ENCODE measurements at regions not wholly inside any gene's neighbourhood (a gene's known extent, or its start where the extent isn't known, plus 50 kb on each side); places are given as distances from the start of the nearest gene placed in this dataset.
"Not testable (repeated sequence)": the region's sequence is repeated elsewhere in the genome, so short reads cannot be mapped to it uniquely, and the experiment has no call there.

DNA sequence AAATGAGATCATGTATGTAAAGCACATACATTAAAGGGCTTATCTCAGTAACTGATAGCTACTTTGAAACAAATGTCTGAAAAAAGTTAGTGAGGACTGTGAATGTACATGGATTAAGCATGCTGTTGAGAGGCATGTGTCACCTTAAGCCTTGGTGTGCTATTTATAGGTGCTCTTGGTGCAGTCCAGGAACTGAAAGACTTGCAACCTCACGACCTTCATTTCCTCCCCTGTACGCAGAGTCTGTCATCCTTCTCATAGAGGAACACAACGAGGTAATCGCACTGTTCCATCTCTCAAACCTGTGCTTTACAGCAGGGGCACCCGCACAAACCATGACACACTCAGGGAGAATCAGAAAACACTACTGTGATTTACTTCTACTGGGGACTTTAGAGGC is 65.6 kb downstream of the UFM1 start:
- DNase-seq: peak; percentile 42

DNA sequence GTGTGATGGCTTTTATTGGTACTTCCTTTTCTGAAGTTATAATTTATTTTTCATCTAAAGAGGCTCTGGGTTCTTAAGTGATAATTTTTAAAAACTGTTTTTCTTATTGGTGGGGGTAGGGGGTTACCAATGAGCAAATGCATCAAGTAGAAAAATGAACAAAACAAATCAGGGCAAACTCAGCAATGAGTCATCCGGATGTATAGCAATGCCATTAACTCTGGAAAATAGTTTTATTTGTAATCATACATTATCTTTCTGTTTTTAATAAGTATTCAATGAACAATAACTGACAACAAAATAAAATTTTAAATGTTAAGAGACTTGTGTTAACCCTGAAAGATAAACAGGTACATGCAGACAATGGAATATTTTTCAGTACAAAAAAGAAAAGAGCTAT is 67.6 kb downstream of the UFM1 start:
- no peak for DNase-seq

GRCh38 chr13:38417727-38418126 is 68.1 kb downstream of the UFM1 start:
- DNase-seq: peak; percentile 79

- DNase-seq: no peak
Observed at GRCh38 chr13:38418286-38418685, 68.6 kb downstream of the UFM1 start.

GRCh38 chr13:38419312-38419873 is 69.7 kb downstream of the UFM1 start:
- DNase-seq: no peak

GRCh38 chr13:38421590-38422560 is 72.2 kb downstream of the UFM1 start:
- no peak for DNase-seq

GRCh38 chr13:38429916-38430315 is 80.3 kb downstream of the UFM1 start:
- DNase-seq: no peak

GRCh38 chr13:38430796-38431195 is 81.1 kb downstream of the UFM1 start:
- DNase-seq: no peak

GRCh38 chr13:38440666-38441065 is 91.0 kb downstream of the UFM1 start:
- no peak for DNase-seq

DNA sequence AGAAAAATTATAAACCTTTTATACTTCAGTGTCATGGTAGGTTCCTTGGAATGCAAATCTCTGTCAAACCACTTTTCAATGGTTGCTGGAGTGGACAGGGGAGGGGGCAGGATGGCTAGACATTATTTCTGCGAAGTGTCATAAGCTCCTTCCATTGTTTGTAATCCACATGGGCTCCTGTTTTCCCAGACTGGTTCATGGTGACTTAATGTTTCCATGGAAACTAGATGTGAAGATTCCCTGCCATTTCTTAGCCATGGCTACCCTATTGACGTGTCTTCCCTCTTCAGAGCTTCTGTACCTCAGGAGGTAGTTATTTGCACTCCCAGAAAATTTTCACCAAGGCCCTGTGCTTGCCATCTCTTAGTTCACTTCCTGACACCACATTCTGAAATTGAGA is 95.3 kb downstream of the UFM1 start:
- DNase-seq: no peak

- DNase-seq: no peak
Observed at GRCh38 chr13:38452656-38453055, 103.0 kb downstream of the UFM1 start.

DNA sequence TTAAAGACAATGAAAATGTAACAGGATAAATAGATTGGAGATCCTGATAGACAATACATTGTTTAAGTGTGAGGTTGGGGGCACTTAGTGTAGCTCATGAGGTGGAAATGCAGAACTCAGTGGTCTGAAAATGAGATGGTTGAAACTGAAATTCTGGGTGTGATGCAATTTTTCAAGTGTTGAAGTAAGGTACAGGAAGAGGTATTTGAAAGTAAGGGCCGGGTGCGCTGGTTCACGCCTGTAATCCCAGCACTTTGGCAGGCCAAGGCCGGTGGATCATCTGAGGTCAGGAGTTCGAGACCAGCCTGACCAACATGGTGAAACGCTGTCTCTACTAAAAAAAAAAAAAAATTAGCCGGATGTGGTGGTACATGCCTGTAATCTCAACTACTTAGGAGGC is 113.0 kb downstream of the UFM1 start:
- DNase-seq: no peak

GRCh38 chr13:38463048-38463447 is 113.4 kb downstream of the UFM1 start:
- DNase-seq: no peak

DNA sequence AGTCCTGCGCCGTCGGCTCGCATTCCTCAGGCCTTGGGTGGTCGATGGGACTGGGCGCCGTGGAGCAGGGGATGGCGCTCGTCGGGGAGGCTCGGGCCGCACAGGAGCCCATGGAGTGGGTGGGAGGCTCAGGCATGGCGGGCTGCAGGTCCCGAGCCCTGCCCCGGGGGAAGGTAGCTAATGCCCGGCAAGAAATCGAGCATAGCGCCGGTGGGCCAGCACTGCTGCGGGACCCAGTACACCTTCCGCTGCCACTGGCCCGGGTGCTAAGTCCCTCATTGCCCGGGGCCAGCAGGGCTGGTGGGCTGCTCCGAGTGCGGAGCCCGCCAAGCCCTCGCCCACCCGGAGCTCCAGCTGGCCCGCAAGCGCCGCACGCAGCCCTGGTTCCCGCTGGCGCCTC is 122.8 kb downstream of the UFM1 start:
- DNase-seq: not testable (repeated sequence)

DNA sequence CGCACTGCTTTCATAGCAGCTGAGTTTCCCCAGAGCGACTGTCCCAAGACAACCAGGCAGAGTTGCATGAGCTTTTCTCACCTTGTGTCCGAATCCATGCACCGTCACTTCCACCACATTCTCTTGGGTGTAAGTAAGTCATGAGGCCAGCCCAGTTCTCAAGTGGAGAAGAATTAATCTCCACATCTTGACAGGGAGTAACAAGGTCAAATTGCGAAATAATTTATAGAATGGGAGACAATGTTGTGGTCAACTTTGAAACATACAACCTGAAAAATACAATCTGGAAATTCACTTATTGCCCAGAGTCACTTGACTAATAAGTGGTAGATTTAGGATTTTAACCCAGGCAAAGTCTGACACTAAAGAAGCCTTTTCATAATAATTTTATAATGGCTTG is 123.7 kb downstream of the UFM1 start:
- no peak for DNase-seq

- DNase-seq: no peak
Observed at GRCh38 chr13:38477676-38478075, 128.0 kb downstream of the UFM1 start.

DNA sequence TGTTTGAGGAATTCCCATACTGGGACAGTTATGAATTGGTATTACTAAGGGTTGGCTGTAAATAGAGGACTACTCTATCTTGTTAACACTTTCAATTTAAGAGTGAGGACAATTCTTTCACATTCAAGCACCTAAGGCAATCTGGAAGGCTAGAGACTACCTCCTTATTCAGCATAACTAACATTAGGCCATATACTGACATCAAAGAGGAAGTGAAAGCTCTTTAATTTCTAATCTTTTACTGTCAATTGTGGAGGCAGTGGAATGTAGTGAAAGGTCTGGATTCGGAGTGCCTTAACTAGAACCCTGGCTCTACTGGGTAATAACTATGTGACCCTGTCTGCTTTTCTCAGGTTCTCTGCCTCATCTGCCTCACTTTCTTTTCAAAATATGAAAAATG is 134.0 kb downstream of the UFM1 start:
- no peak for DNase-seq

DNA sequence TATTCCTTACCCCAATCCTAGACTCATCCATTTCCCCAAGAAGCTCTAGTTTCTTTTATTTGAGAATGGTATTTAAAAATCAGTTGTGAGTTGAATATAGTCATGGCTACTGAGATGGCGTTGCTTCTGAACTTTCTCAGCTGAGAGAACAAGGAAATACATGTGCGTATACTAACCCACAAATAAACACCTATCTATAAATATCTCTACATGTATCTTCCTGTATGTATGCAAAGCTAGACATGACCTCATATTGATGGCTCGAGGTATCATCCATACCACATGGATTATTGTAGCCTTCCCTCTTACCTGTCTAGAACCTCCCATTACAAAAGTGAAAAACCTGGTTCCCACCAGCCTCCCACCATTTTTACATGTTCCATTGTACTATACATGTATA is 141.0 kb downstream of the UFM1 start:
- no peak for DNase-seq

- DNase-seq: no peak
Observed at GRCh38 chr13:38494445-38494844, 144.8 kb downstream of the UFM1 start.

DNA sequence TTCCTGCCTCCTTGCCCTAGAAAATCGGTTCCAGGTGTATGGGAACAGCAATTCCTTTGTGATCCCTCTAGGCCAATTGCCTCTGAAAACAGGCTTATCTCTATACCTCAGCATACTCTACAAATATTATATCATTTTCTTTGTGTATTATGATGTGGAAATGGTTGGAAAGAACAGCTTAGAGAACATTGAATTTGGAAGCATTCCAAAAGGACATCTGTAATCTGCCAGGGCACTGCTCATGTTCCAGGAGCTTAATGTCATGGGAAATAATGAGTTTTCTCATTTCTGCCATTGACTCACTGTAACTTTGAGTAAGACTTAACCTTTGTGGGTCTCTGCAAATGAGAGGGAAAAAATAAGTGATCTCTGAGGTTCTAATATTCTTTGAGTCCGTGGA is 147.3 kb downstream of the UFM1 start:
- no peak for DNase-seq

GRCh38 chr13:38498271-38498670 is 148.6 kb downstream of the UFM1 start:
- no peak for DNase-seq

DNA sequence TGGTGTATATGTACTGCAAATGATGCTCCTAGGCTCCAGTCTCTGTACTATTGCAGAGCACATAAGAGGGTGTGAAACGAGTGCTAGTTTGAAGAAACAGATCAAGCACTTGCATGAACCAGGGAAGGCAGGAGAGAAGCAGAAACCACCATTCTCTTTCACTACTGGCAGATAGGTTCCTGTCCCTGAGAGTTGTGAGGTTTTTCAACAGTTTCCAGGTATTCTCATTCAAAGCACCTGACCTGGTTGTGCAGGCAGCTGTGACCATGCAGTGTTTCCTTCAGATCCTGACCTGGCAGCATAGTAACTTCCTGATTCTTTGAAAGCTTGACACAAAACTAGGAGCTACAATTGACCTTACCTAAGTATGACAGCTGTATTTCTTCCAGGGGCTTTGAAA is 164.9 kb downstream of the UFM1 start:
- DNase-seq: no peak

DNA sequence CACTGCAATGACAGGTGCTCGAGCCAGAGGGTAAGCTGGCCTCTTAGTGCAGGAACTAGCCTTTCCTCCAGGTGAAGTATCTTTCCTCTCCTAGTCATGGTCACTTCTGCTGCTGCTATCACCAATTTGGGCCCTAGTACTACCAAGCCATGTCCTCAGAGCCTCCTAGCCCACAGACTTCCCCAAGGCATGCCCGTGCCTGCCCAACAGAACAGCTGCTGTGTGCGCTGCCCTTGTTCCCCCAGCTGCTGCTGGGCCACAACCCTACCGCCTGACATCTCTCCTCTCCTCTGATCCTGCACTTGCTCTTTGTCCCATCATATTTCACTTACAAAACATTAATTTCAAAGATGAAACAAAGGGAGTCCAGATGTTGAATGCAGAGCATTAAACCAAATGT is 168.5 kb upstream of the FREM2 start:
- no peak for DNase-seq

- no peak for DNase-seq
Observed at GRCh38 chr13:38519229-38519911, 167.5 kb upstream of the FREM2 start.

Measured in hematopoietic multipotent progenitor cell treated with erythropoietin and hydrocortisone succinate and interleukin-3 and kit ligand, for 4 days (in vitro differentiated cells).